Lung (tissue), 11 donors: ENCODE measurements at regions not wholly inside any gene's neighbourhood (a gene's known extent, or its start where the extent isn't known, plus 50 kb on each side); places are given as distances from the start of the nearest gene placed in this dataset.

Experiments
- ATAC-seq: fragments of 200-7000 bp; cut with Tn5 transposase; one replicate; pipeline ENCODE4 v1.9.1; 2020; ENCODE audit warnings: moderate number of reproducible peaks; ENCODE audit not compliant: insufficient read depth, low FRiP score
- DNase-seq, 3 donors: peaks; one replicate each; pipeline ENCODE4 v3.0.0-alpha.2; 2013 to 2017
- H3K27ac ChIP-seq, 2 donors: one replicate each; pipeline ENCODE4 v1.5.1; 2013; ENCODE audit warnings: mild to moderate bottlenecking in 2 of 2, moderate library complexity in 2 of 2, control low read depth in 1 of 2, inconsistent platforms in 1 of 2, low read depth in 1 of 2, low read length in 1 of 2
- H3K27me3 ChIP-seq, 3 donors: one replicate each; pipeline ENCODE4 v1.5.1; 2013; ENCODE audit warnings: low read length in 2 of 3; ENCODE audit not compliant: control insufficient read depth in 3 of 3, insufficient read depth in 3 of 3
- H3K36me3 ChIP-seq, 4 donors: one replicate each; pipeline ENCODE4 v1.5.1; 2013; ENCODE audit warnings: low read length in 4 of 4, mild to moderate bottlenecking in 1 of 4, moderate library complexity in 1 of 4; ENCODE audit not compliant: control insufficient read depth in 4 of 4, insufficient read depth in 4 of 4
- H3K4me1 ChIP-seq, 5 donors: one replicate each; pipeline ENCODE4 v1.5.1; 2013; ENCODE audit warnings: low read length in 5 of 5, mild to moderate bottlenecking in 2 of 5, moderate library complexity in 1 of 5; ENCODE audit not compliant: control insufficient read depth in 5 of 5, insufficient read depth in 5 of 5
- H3K4me3 ChIP-seq: one replicate; pipeline ENCODE4 v1.5.1; 2013; ENCODE audit warnings: mild to moderate bottlenecking, control low read depth, moderate library complexity
- H3K9ac ChIP-seq, 2 donors: one replicate each; pipeline ENCODE4 v1.5.1; 2013; ENCODE audit warnings: low read length in 2 of 2, control low read depth in 1 of 2; ENCODE audit not compliant: insufficient read depth in 1 of 2
- H3K9me3 ChIP-seq, 4 donors: one replicate each; pipeline ENCODE4 v1.5.1; 2013; ENCODE audit warnings: low read length in 3 of 4, mild to moderate bottlenecking in 1 of 4, moderate library complexity in 1 of 4; ENCODE audit not compliant: control insufficient read depth in 4 of 4, insufficient read depth in 3 of 4
- WGBS, 2 donors: extraction: QIAGEN DNeasy Blood & Tissue Kit; methylation state at CpG; one replicate each; pipeline ENCODE4 v1.1.7; 2013; 5-methylcytosine and 5-hydroxymethylcytosine counted together
- TF ChIP-seq, protein P1 (sequence below): IDR thresholded peaks from 2 replicates; pipeline ENCODE4 v1.5.1; 2012; ENCODE audit warnings: mild to moderate bottlenecking; ENCODE audit errors: control extremely low read depth, extremely low read depth
- donor health status: control.
- donor health status: control.
- donor health status: Bipolar disorder and iron deficiency.
- donor health status: healthy.
- donor health status: DM: yes; HTN: yes; CAD: no.

GRCh38 chr10:8183241-8183704 is 128.8 kb downstream of the GATA3 start:
- no peaks in the 10 kb centered on the region for H3K36me3 ChIP-seq
- WGBS, 2 donors: 39 to 42% methylated on average over 5 of the region's 5 CpGs

DNA sequence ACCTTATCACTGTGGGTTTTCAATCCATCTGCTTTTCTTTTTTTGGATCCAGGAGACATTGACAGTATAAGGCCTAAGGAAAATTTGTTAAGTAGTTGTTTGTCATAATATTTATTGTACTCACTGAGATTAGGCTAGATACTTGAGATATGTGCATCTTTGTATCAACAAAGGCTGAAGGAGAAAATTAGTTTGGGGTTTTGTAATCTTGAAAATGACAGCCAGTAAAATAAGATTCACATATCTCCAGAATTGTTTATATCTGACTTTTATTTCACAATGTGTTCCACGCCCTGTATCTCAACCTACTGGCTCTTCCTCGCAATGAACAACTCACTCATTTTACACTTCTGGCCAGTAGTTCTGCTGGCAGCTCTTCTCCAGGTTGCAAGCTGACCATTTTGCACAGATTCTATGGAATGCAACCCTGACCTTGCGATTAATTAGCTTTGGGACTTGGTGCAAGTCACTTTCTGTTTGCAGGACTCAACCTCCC is 132.7 kb downstream of the GATA3 start:
- Histone ChIP-seq H3K36me3 (no peaks in the 10 kb centered on the region), H3K27ac (no peak overlapping the region), H3K4me3 (no peak overlapping the region), H3K27me3 (peaks cover 0 to 4% (median 0%) of the 10 kb centered on the region in 3 donors), H3K9me3 (no peaks in the 10 kb centered on the region), H3K4me1 (no peaks in the 10 kb centered on the region), H3K9ac (no peak overlapping the region)
- ATAC-seq: no peak
- DNase-seq: no peak
- WGBS, 2 donors: 77 to 84% methylated on average over 3 of the region's 3 CpGs
- TF ChIP-seq, protein P1, sequence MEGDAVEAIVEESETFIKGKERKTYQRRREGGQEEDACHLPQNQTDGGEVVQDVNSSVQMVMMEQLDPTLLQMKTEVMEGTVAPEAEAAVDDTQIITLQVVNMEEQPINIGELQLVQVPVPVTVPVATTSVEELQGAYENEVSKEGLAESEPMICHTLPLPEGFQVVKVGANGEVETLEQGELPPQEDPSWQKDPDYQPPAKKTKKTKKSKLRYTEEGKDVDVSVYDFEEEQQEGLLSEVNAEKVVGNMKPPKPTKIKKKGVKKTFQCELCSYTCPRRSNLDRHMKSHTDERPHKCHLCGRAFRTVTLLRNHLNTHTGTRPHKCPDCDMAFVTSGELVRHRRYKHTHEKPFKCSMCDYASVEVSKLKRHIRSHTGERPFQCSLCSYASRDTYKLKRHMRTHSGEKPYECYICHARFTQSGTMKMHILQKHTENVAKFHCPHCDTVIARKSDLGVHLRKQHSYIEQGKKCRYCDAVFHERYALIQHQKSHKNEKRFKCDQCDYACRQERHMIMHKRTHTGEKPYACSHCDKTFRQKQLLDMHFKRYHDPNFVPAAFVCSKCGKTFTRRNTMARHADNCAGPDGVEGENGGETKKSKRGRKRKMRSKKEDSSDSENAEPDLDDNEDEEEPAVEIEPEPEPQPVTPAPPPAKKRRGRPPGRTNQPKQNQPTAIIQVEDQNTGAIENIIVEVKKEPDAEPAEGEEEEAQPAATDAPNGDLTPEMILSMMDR: no peak

More at GRCh38 chr10:8183241-8183704, 128.8 kb downstream of the GATA3 start:
- H3K9ac ChIP-seq: no peak overlapping the region
- peaks cover 0 to 2% (median 0%) of the 10 kb centered on the region in 4 donors for H3K9me3 ChIP-seq
- H3K4me3 ChIP-seq: no peak overlapping the region
- no peaks in the 10 kb centered on the region for H3K4me1 ChIP-seq
- TF ChIP-seq, protein P1: no peak
- peaks cover 0 to 4% (median 0%) of the 10 kb centered on the region in 3 donors for H3K27me3 ChIP-seq
- ATAC-seq (peak; percentile 34), DNase-seq (peak in 1 of 3 donors; percentile 11)
- H3K27ac ChIP-seq: no peak overlapping the region

DNA sequence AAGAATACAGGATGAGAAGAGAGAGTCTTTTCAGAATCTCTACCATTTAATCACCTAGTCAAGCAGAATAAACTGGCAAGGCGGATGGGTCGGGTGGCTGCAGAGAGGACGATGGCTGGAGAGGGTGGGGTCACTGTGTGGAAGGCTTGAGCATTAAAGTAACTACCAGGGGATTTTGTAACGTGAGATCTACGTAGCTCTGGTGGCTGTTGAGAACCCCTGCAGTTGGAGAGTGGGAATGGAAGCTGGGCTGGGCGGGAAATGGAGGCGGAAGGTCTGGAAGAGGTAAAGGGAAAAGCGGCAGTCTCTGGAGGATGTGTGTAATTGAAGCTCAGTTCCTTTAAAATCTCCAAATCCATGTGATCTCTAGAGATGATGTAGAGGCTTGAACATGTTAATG is 135.0 kb downstream of the GATA3 start:
- WGBS, 2 donors: 76 to 78% methylated on average over 8 of the region's 8 CpGs
- Histone ChIP-seq H3K36me3 (no peaks in the 10 kb centered on the region), H3K9me3 (no peaks in the 10 kb centered on the region), H3K4me1 (no peaks in the 10 kb centered on the region), H3K9ac (no peak overlapping the region), H3K27ac (no peak overlapping the region), H3K27me3 (no peaks in the 10 kb centered on the region), H3K4me3 (no peak overlapping the region)
- ATAC-seq (no peak), DNase-seq (no peak)
- TF ChIP-seq, protein P1: no peak

- Histone ChIP-seq H3K27ac (no peak overlapping the region), H3K27me3 (peaks cover 0 to 3% (median 0%) of the 10 kb centered on the region in 3 donors), H3K4me1 (no peaks in the 10 kb centered on the region), H3K4me3 (no peak overlapping the region), H3K36me3 (no peaks in the 10 kb centered on the region), H3K9ac (no peak overlapping the region), H3K9me3 (no peaks in the 10 kb centered on the region)
- no peak for DNase-seq
- TF ChIP-seq, protein P1: no peak
- ATAC-seq: no peak
These were observed 137.8 kb downstream of the GATA3 start for GRCh38 chr10:8192301-8192700.
